ENCODE measurements at regions not wholly inside any gene's neighbourhood (a gene's known extent, or its start where the extent isn't known, plus 50 kb on each side); places are given as distances from the start of the nearest gene placed in this dataset.

GRCh38 chr14:31934767-31935266 lies 142.3 kb upstream of the ARHGAP5 start:
- TF ChIP-seq, protein P1, sequence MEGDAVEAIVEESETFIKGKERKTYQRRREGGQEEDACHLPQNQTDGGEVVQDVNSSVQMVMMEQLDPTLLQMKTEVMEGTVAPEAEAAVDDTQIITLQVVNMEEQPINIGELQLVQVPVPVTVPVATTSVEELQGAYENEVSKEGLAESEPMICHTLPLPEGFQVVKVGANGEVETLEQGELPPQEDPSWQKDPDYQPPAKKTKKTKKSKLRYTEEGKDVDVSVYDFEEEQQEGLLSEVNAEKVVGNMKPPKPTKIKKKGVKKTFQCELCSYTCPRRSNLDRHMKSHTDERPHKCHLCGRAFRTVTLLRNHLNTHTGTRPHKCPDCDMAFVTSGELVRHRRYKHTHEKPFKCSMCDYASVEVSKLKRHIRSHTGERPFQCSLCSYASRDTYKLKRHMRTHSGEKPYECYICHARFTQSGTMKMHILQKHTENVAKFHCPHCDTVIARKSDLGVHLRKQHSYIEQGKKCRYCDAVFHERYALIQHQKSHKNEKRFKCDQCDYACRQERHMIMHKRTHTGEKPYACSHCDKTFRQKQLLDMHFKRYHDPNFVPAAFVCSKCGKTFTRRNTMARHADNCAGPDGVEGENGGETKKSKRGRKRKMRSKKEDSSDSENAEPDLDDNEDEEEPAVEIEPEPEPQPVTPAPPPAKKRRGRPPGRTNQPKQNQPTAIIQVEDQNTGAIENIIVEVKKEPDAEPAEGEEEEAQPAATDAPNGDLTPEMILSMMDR (conservative IDR thresholded peaks at IDR 0.05; ENCODE audit: low read depth, low read length): peak; percentile 61
- DNase-seq (ENCODE audit: low read depth): no peak
- no peak overlapping the region for H3K4me3 ChIP-seq (ENCODE audit: low read length)

GRCh38 chr14:31935391-31935790 lies 141.7 kb upstream of the ARHGAP5 start:
- TF ChIP-seq, protein P1 (conservative IDR thresholded peaks at IDR 0.05; ENCODE audit: low read depth, low read length): no peak
- no peak overlapping the region for H3K4me3 ChIP-seq (ENCODE audit: low read length)
- DNase-seq (ENCODE audit: low read depth): no peak

DNA sequence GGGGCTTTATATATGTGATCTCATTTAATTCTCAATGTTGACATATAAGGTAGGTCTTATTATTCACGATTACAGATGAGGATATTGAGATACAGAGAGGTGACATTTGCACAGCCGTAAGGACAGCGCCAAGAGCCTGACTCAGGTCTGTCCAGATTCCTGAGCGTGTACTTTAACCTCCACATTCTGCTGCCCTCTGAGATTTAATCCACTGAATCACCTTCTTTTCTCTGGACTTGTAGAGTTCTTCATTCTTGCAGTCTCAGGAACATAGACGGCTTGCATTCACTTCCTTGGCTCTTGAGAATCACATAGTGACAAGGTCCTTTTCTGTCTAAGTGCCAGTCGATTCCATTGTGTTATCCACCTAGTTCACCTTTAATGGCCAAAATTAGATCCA lies 141.0 kb upstream of the ARHGAP5 start:
- no peak overlapping the region for H3K4me3 ChIP-seq (ENCODE audit: low read length)
- TF ChIP-seq, protein P1 (conservative IDR thresholded peaks at IDR 0.05; ENCODE audit: low read depth, low read length): no peak
- DNase-seq (ENCODE audit: low read depth): no peak

- no peak overlapping the region for H3K4me3 ChIP-seq (ENCODE audit: low read length)
- peak; percentile 87 for DNase-seq (ENCODE audit: low read depth)
- TF ChIP-seq, protein P1 (conservative IDR thresholded peaks at IDR 0.05; ENCODE audit: low read depth, low read length): no peak
Observed at GRCh38 chr14:31937730-31938346, 139.3 kb upstream of the ARHGAP5 start.

- no peak overlapping the region for H3K4me3 ChIP-seq (ENCODE audit: low read length)
- DNase-seq (ENCODE audit: low read depth): no peak
- TF ChIP-seq, protein P1 (conservative IDR thresholded peaks at IDR 0.05; ENCODE audit: low read depth, low read length): no peak
Observed at GRCh38 chr14:31939934-31940333, 137.2 kb upstream of the ARHGAP5 start.

GRCh38 chr14:31941487-31941886 lies 135.6 kb upstream of the ARHGAP5 start:
- H3K4me3 ChIP-seq (ENCODE audit: low read length): no peak overlapping the region
- TF ChIP-seq, protein P1 (conservative IDR thresholded peaks at IDR 0.05; ENCODE audit: low read depth, low read length): no peak
- no peak for DNase-seq (ENCODE audit: low read depth)

DNA sequence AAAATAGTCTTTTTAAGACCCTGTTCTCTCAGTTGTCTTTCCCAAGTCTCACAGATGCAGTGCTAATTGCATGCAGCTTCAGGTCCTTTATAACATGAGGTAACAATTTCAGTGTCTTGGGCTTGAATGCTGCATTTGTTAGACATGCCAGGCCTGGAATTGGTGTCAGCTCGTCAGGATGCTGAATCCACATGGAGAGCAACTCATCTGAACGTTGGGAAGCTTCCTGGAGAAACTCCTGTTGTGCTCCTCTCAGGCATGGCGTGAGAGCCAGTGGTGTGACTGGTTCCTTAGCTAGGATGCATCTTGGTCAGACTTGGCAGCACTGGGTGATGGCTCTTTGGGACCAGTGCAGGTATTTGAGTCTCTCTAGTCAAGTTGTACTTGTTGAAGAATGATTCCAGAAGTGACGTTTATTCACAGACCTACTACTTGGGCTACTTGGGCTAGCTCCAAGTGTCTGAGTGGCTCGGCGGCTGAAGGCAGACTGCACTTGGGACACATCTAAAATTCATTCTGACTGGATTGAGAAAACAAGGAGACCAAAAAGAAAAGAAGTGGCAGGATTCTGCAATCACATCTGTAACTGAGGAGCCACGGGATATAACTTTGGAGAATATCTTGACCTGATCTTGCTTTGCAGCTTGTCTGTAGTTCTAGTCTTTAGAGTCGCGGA lies 134.8 kb upstream of the ARHGAP5 start:
- TF ChIP-seq, protein P1 (conservative IDR thresholded peaks at IDR 0.05; ENCODE audit: low read depth, low read length): no peak
- no peak overlapping the region for H3K4me3 ChIP-seq (ENCODE audit: low read length)
- DNase-seq (ENCODE audit: low read depth): no peak
